Erythroblast (primary cell): ENCODE measurements at regions not wholly inside any gene's neighbourhood (a gene's known extent, or its start where the extent isn't known, plus 50 kb on each side); places are given as distances from the start of the nearest gene placed in this dataset.

ENCODE experiments used
- GATA1 ChIP-seq: IDR thresholded peaks from 2 replicates; pipeline ENCODE4 v1.6.1; 2011; ENCODE audit warnings: low read depth, mild to moderate bottlenecking, control low read depth, low read length, moderate library complexity
- POLR2A ChIP-seq: IDR thresholded peaks from 2 replicates; pipeline ENCODE4 v1.6.1; 2011; ENCODE audit warnings: mild to moderate bottlenecking, low read length

- TF ChIP-seq POLR2A (no peak), GATA1 (no peak)
Observed at GRCh38 chr3:81308306-81308705, 453.1 kb downstream of the GBE1 start.
